Lung (tissue), 11 donors: ENCODE measurements at regions not wholly inside any gene's neighbourhood (a gene's known extent, or its start where the extent isn't known, plus 50 kb on each side); places are given as distances from the start of the nearest gene placed in this dataset.
A peak's percentile ranks its signal among the peaks of the same experiment; 100 is the strongest.

Source experiments
- ATAC-seq: fragments of 200-7000 bp; cut with Tn5 transposase; one replicate; pipeline ENCODE4 v1.9.1; 2020; ENCODE audit warnings: moderate number of reproducible peaks; ENCODE audit not compliant: insufficient read depth, low FRiP score
- DNase-seq, 3 donors: peaks; one replicate each; pipeline ENCODE4 v3.0.0-alpha.2; 2013 to 2017
- H3K27ac ChIP-seq, 2 donors: one replicate each; pipeline ENCODE4 v1.5.1; 2013; ENCODE audit warnings: mild to moderate bottlenecking in 2 of 2, moderate library complexity in 2 of 2, control low read depth in 1 of 2, inconsistent platforms in 1 of 2, low read depth in 1 of 2, low read length in 1 of 2
- H3K27me3 ChIP-seq, 3 donors: one replicate each; pipeline ENCODE4 v1.5.1; 2013; ENCODE audit warnings: low read length in 2 of 3; ENCODE audit not compliant: control insufficient read depth in 3 of 3, insufficient read depth in 3 of 3
- H3K36me3 ChIP-seq, 4 donors: one replicate each; pipeline ENCODE4 v1.5.1; 2013; ENCODE audit warnings: low read length in 4 of 4, mild to moderate bottlenecking in 1 of 4, moderate library complexity in 1 of 4; ENCODE audit not compliant: control insufficient read depth in 4 of 4, insufficient read depth in 4 of 4
- H3K4me1 ChIP-seq, 5 donors: one replicate each; pipeline ENCODE4 v1.5.1; 2013; ENCODE audit warnings: low read length in 5 of 5, mild to moderate bottlenecking in 2 of 5, moderate library complexity in 1 of 5; ENCODE audit not compliant: control insufficient read depth in 5 of 5, insufficient read depth in 5 of 5
- H3K4me3 ChIP-seq: one replicate; pipeline ENCODE4 v1.5.1; 2013; ENCODE audit warnings: mild to moderate bottlenecking, control low read depth, moderate library complexity
- H3K9ac ChIP-seq, 2 donors: one replicate each; pipeline ENCODE4 v1.5.1; 2013; ENCODE audit warnings: low read length in 2 of 2, control low read depth in 1 of 2; ENCODE audit not compliant: insufficient read depth in 1 of 2
- H3K9me3 ChIP-seq, 4 donors: one replicate each; pipeline ENCODE4 v1.5.1; 2013; ENCODE audit warnings: low read length in 3 of 4, mild to moderate bottlenecking in 1 of 4, moderate library complexity in 1 of 4; ENCODE audit not compliant: control insufficient read depth in 4 of 4, insufficient read depth in 3 of 4
- WGBS, 2 donors: extraction: QIAGEN DNeasy Blood & Tissue Kit; methylation state at CpG; one replicate each; pipeline ENCODE4 v1.1.7; 2013; 5-methylcytosine and 5-hydroxymethylcytosine counted together
- TF ChIP-seq, protein P1 (sequence below): IDR thresholded peaks from 2 replicates; pipeline ENCODE4 v1.5.1; 2012; ENCODE audit warnings: mild to moderate bottlenecking; ENCODE audit errors: control extremely low read depth, extremely low read depth
- donor health status: control.
- donor health status: control.
- donor health status: Bipolar disorder and iron deficiency.
- donor health status: healthy.
- donor health status: DM: yes; HTN: yes; CAD: no.

DNA sequence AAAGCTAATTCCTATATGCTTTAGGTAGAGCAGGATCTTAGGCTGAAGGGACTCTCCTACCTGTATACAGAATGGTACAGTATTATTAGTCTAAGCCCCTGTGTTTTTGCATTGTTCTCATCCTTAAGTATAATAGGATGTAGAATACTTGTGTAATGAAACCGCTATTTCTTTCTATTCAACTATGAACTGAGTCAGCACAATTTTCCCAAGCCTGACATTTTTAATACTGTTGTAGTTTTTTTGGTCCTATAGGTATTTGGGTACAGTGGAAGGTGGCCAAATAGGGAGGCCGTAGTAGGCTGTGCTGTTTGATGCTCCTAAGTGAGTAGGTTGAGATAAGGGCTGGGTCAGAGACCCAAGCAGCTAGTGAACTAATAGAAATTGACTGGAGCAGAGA lies 205.1 kb downstream of the MACC1 start:
- no peak for DNase-seq
- no peak for ATAC-seq
- H3K27me3 ChIP-seq, result no peaks in the 10 kb centered on the region
- H3K36me3 ChIP-seq, result no peaks in the 10 kb centered on the region
- H3K4me1 ChIP-seq, result no peaks in the 10 kb centered on the region
- WGBS, 2 donors, result 84 to 89% methylated on average over 2 of the region's 2 CpGs
- TF ChIP-seq, protein P1, sequence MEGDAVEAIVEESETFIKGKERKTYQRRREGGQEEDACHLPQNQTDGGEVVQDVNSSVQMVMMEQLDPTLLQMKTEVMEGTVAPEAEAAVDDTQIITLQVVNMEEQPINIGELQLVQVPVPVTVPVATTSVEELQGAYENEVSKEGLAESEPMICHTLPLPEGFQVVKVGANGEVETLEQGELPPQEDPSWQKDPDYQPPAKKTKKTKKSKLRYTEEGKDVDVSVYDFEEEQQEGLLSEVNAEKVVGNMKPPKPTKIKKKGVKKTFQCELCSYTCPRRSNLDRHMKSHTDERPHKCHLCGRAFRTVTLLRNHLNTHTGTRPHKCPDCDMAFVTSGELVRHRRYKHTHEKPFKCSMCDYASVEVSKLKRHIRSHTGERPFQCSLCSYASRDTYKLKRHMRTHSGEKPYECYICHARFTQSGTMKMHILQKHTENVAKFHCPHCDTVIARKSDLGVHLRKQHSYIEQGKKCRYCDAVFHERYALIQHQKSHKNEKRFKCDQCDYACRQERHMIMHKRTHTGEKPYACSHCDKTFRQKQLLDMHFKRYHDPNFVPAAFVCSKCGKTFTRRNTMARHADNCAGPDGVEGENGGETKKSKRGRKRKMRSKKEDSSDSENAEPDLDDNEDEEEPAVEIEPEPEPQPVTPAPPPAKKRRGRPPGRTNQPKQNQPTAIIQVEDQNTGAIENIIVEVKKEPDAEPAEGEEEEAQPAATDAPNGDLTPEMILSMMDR, result no peak
- H3K4me3 ChIP-seq, result no peak overlapping the region
- no peak overlapping the region for H3K9ac ChIP-seq
- H3K27ac ChIP-seq, result no peak overlapping the region
- no peaks in the 10 kb centered on the region for H3K9me3 ChIP-seq

DNA sequence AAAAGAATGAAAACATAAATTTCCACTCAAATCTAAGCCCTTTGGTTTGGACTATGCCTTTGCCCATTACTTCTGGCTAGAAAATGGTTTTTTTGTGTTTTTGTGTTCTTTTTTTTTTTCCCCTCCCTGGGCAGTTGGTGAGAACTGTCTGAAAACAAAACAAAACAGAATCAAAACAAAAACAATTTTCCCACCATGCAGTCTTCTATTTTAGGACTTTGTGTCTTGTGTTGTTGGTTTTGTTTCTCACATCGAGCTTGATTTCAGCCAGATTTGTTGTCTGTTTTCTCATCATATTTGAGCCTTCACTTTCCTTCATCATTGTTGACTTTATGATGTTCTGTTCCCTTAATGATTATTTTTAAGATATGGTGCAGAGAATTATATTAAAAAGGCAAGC lies 206.3 kb downstream of the MACC1 start:
- H3K9ac ChIP-seq, result no peak overlapping the region
- H3K4me1 ChIP-seq, result no peaks in the 10 kb centered on the region
- DNase-seq (no peak), ATAC-seq (no peak)
- H3K9me3 ChIP-seq, result no peaks in the 10 kb centered on the region
- TF ChIP-seq, protein P1, result no peak
- H3K27ac ChIP-seq, result no peak overlapping the region
- no peak overlapping the region for H3K4me3 ChIP-seq
- H3K27me3 ChIP-seq, result no peaks in the 10 kb centered on the region
- WGBS, 2 donors, result 81 to 86% methylated on average over 1 of the region's 1 CpG
- H3K36me3 ChIP-seq, result no peaks in the 10 kb centered on the region

DNA sequence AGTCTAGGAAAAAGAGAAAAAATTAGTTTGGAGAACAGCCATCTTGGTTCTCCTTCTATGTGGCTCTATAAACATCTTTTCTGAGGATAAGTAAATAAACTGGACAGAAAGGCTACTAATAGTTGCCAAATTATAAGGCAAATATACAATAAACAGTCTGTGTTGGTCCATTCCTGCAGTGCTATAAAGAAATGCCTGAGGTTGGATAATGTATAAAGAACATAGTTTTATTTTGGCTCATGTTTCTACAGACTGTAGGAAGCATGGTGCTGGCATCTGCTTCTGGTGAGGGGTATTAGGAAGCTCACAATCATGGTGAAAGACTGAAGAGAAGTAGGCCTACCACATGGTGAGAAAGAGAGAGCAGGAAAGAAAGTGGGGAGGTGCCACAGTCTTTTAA lies 209.7 kb downstream of the MACC1 start:
- TF ChIP-seq, protein P1, result no peak
- no peak overlapping the region for H3K9ac ChIP-seq
- DNase-seq (peak in 1 of 3 donors; percentile 2), ATAC-seq (no peak)
- no peaks in the 10 kb centered on the region for H3K27me3 ChIP-seq
- no peaks in the 10 kb centered on the region for H3K4me1 ChIP-seq
- H3K36me3 ChIP-seq, result no peaks in the 10 kb centered on the region
- no peak overlapping the region for H3K4me3 ChIP-seq
- no peak overlapping the region for H3K27ac ChIP-seq
- H3K9me3 ChIP-seq, result no peaks in the 10 kb centered on the region

DNA sequence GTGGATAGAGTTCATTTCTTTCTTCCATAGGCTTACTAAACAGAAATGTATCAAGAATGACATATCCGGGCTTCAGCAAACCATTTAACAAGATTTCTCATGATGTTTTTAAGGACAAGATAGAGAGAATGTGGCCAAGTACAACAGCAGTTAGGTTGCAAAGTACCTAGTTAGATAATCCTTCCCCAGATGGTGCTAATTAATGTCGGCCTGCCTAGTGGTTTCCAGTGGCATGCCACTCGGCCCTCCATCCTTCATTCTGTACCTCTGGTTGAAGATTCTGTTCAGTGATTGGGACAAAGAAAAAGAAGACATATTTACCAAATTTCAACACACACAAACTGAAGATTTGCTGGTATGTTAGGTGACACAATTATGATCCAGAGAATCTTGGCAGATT lies 212.1 kb downstream of the MACC1 start:
- H3K27ac ChIP-seq, result no peak overlapping the region
- 83 to 91% methylated on average over 3 of the region's 3 CpGs for WGBS, 2 donors
- H3K9ac ChIP-seq, result no peak overlapping the region
- no peaks in the 10 kb centered on the region for H3K27me3 ChIP-seq
- TF ChIP-seq, protein P1, result no peak
- DNase-seq (no peak), ATAC-seq (no peak)
- H3K36me3 ChIP-seq, result no peaks in the 10 kb centered on the region
- no peaks in the 10 kb centered on the region for H3K9me3 ChIP-seq
- H3K4me1 ChIP-seq, result no peaks in the 10 kb centered on the region
- H3K4me3 ChIP-seq, result no peak overlapping the region
